Panc1 (cell line): ENCODE measurements at regions not wholly inside any gene's neighbourhood (a gene's known extent, or its start where the extent isn't known, plus 50 kb on each side); places are given as distances from the start of the nearest gene placed in this dataset.
"Not testable (repeated sequence)": the region's sequence is repeated elsewhere in the genome, so short reads cannot be mapped to it uniquely, and the experiment has no call there.

Experiments
- ATAC-seq: fragments of 200-7000 bp; cut with Tn5 transposase; 2 replicates; pipeline ENCODE4 v1.9.1; 2020; ENCODE audit warnings: mild to moderate bottlenecking, moderate library complexity
- BruUV-seq: library from RNA; stranded (reverse); fragments of 400-500 nt; replicated peaks from 2 replicates; lab custom pipeline; 2021; lab: Mats Ljungman, UMichigan
- CTCF ChIA-PET: fragments of 300-600 bp; sonication (Branson Sonifier 250); formaldehyde crosslinking; loops from one replicate; lab custom pipeline; 2022; ENCODE audit warnings: antibody characterized with exemption; lab: Charles Lee
- POLR2A ChIA-PET: fragments of 300-600 bp; sonication (Branson Sonifier 250); formaldehyde crosslinking; loops from one replicate; lab custom pipeline; 2022; ENCODE audit warnings: antibody characterized with exemption; lab: Charles Lee
- DNase-seq: peaks from one replicate; pipeline ENCODE4 v3.0.0-alpha.2; 2010; ENCODE audit warnings: low read depth, low spot score
- H3K27ac ChIP-seq: 2 replicates; pipeline ENCODE4 v1.5.1; 2011; ENCODE audit warnings: mild to moderate bottlenecking, low read length, inconsistent platforms
- H3K27me3 ChIP-seq: fragments of 200-500 bp; sonication (Bioruptor generic); 2 replicates; pipeline ENCODE4 v1.6.0; 2014; ENCODE audit warnings: low read length, inconsistent platforms; ENCODE audit not compliant: control insufficient read depth, insufficient read depth
- H3K36me3 ChIP-seq: fragments of 200-500 bp; sonication (Bioruptor generic); 2 replicates; pipeline ENCODE4 v1.5.1; 2014; ENCODE audit warnings: inconsistent platforms, mild to moderate bottlenecking, low read length, moderate library complexity; ENCODE audit not compliant: control insufficient read depth, insufficient read depth
- H3K4me1 ChIP-seq: 2 replicates; pipeline ENCODE4 v1.5.1; 2011; ENCODE audit warnings: inconsistent platforms, mild to moderate bottlenecking, low read length, moderate library complexity; ENCODE audit not compliant: control insufficient read depth, insufficient read depth
- H3K4me3 ChIP-seq, 2 experiments: 2 replicates each; pipeline ENCODE4 v1.5.1; 2011 to 2012; ENCODE audit warnings: low read depth in 2 of 2, low read length in 2 of 2, mild to moderate bottlenecking in 2 of 2, inconsistent platforms in 1 of 2, moderate library complexity in 1 of 2
- H3K9me3 ChIP-seq: fragments of 200-500 bp; sonication (Bioruptor generic); 2 replicates; pipeline ENCODE4 v1.5.1; 2014; ENCODE audit warnings: low read depth, mild to moderate bottlenecking, inconsistent platforms, low read length, moderate library complexity; ENCODE audit not compliant: control insufficient read depth, insufficient read depth
- CTCF ChIP-seq: fragments of 450-650 bp; IDR thresholded peaks from 2 replicates; pipeline ENCODE4 v1.5.1; 2017; ENCODE audit warnings: mild to moderate bottlenecking
- POLR2AphosphoS5 ChIP-seq: IDR thresholded peaks from 2 replicates; pipeline ENCODE4 v1.6.1; 2012; ENCODE audit warnings: mild to moderate bottlenecking, low read depth, low read length, moderate library complexity
- REST ChIP-seq, 2 experiments: IDR thresholded peaks; 2 replicates each; pipeline ENCODE4 v1.6.1; 2011 to 2012; ENCODE audit warnings: low read depth in 2 of 2, control low read depth in 1 of 2, low read length in 1 of 2, mild to moderate bottlenecking in 1 of 2, moderate library complexity in 1 of 2; ENCODE audit not compliant: insufficient read depth in 1 of 2
- SIN3A ChIP-seq: IDR thresholded peaks from 2 replicates; pipeline ENCODE4 v1.6.1; 2012; ENCODE audit warnings: low read depth, mild to moderate bottlenecking, low read length, moderate library complexity, borderline replicate concordance; ENCODE audit not compliant: insufficient read depth
- TCF7L2 ChIP-seq: IDR thresholded peaks from 2 replicates; pipeline ENCODE4 v1.6.1; 2011; ENCODE audit warnings: mild to moderate bottlenecking, low read depth, low read length, inconsistent platforms
- in situ Hi-C: cut with HindIII; loops from 2 replicates; pipeline ENCODE4 v1.10.0; 2016; ENCODE audit warnings: low sequenced_read_pairs, low pct_unique_long_range_greater_than_20kb
- intact Hi-C: fragments of 100-400 bp; cut with micrococcal nuclease; formaldehyde crosslinking; loops from one replicate; pipeline ENCODE4 v1.10.0; 2022; ENCODE audit not compliant: unreplicated experiment

DNA sequence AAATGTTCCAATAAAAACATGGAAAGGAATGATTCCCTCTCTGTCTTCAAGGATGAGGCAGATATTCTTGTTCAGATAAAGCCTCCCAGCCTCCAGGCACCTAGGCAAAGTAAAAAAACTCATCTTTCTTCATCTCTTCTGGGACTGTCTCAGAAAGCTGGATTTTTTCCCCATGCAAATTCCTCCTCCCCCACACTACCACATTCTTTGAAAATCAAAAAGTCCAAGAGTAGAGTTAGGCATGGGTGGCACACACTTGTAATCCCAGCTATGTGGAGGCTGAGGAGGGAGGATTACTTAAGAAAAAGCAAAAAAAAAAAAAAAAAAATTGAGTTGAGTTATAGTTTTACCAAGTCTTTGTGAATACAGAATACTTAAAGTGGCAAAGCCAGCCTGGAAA, 82.8 kb downstream of the GLUL start:
- intact Hi-C loops: no loop called here
- Histone ChIP-seq H3K4me3 (no peak overlapping the region), H3K27ac (no peak overlapping the region), H3K9me3 (no peaks in the 10 kb centered on the region), H3K27me3 (no peaks in the 10 kb centered on the region; the same call in 1 of the 2 replicates), H3K4me1 (no peaks in the 10 kb centered on the region), H3K36me3 (no peaks in the 10 kb centered on the region)
- DNase-seq: no peak
- ChIA-PET POLR2A (no interaction called here), CTCF (no interaction called here)
- no peak for TF ChIP-seq REST (IDR thresholded peaks at IDR 0.05; ENCODE audit: insufficient read depth in 1 of 2, low read depth in 2 of 2, low read length in 1 of 2)
- TF ChIP-seq POLR2AphosphoS5: no peak
- no peak for TF ChIP-seq SIN3A
- TF ChIP-seq TCF7L2: no peak
- no peak for TF ChIP-seq CTCF
- no peak for ATAC-seq
- no TSS peak for BruUV-seq
- in situ Hi-C loops: no loop called here

DNA sequence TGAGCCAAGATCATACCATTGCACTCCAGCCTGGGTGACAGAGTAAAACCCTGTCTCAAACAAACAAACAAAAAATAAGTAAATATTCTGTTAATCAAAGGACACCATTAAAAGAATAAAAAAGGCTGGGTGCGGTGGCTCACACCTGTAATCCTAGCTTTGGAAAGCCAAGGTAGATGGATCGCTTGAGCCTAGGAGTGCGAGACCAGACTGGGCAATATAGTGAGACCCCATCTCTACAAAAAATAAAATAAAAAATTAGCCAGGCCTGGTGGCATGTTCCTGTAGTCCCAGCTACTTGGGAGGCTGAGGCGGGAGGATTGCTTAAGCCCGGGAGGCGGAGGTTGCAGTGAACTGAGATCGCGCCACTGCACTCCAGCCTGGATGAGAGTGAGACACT, 84.1 kb downstream of the GLUL start:
- DNase-seq, H3K36me3 ChIP-seq, H3K27ac ChIP-seq, H3K4me1 ChIP-seq, CTCF ChIA-PET, intact Hi-C loops, ATAC-seq, H3K27me3 ChIP-seq, BruUV-seq, H3K9me3 ChIP-seq, in situ Hi-C loops, H3K4me3 ChIP-seq, POLR2A ChIA-PET: not testable (repeated sequence)

DNA sequence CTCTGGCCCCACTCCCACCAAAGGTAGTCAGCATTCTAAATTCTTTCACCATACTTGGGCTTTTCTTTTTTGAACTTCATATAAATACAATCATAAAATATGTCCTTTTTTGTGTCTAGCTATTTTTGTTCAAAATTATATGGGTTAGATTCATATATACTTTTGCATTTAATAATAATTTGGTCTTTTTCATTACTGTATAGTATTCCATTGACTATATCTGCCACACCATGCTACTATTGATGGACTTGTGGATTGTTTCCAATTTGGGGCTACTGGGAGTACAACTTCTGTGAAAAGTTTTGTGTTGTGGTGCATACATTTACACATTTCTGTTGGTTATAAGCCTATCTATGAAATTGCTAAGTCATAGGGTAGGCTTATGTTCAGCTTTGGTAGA, 85.7 kb downstream of the GLUL start:
- intact Hi-C loops: no loop called here
- Histone ChIP-seq H3K27me3 (no peaks in the 10 kb centered on the region; the same call in 1 of the 2 replicates), H3K9me3 (no peaks in the 10 kb centered on the region), H3K4me3 (no peak overlapping the region), H3K36me3 (no peaks in the 10 kb centered on the region), H3K4me1 (no peaks in the 10 kb centered on the region), H3K27ac (no peak overlapping the region)
- DNase-seq (no peak), ATAC-seq (no peak)
- in situ Hi-C loops: no loop called here
- BruUV-seq: no TSS peak
- TF ChIP-seq REST (IDR thresholded peaks at IDR 0.05; ENCODE audit: insufficient read depth in 1 of 2, low read depth in 2 of 2, low read length in 1 of 2) (no peak), SIN3A (no peak), TCF7L2 (no peak), POLR2AphosphoS5 (no peak), CTCF (no peak)
- ChIA-PET CTCF (no interaction called here), POLR2A (no interaction called here)
